DND-41 (cell line): ENCODE measurements at regions not wholly inside any gene's neighbourhood (a gene's known extent, or its start where the extent isn't known, plus 50 kb on each side); places are given as distances from the start of the nearest gene placed in this dataset.

Experiments used
- ATAC-seq: fragments of 200-7000 bp; cut with Tn5 transposase; 3 replicates; pipeline ENCODE4 v1.9.1; 2021; ENCODE audit warnings: low read depth; ENCODE audit not compliant: insufficient read depth
- DNase-seq: peaks from one replicate; pipeline ENCODE4 v3.0.0-alpha.2; 2020
- H2AFZ ChIP-seq: 2 replicates; pipeline ENCODE4 v1.6.0; 2012; ENCODE audit warnings: low read depth, low read length
- H3K27ac ChIP-seq: 2 replicates; pipeline ENCODE4 v1.5.1; 2012; ENCODE audit warnings: low read length, inconsistent platforms
- H3K27me3 ChIP-seq: fragments of 200-600 bp; sonication (generic); 2 replicates; pipeline ENCODE4 v1.6.0; 2012; ENCODE audit warnings: low read length, mild to moderate bottlenecking, inconsistent platforms; ENCODE audit not compliant: insufficient read depth, poor library complexity
- H3K36me3 ChIP-seq: 2 replicates; pipeline ENCODE4 v1.5.1; 2012; ENCODE audit warnings: low read length, inconsistent platforms; ENCODE audit not compliant: insufficient read depth
- H3K4me1 ChIP-seq: 2 replicates; pipeline ENCODE4 v1.5.1; 2012; ENCODE audit warnings: mild to moderate bottlenecking, low read length; ENCODE audit not compliant: insufficient read depth
- H3K4me2 ChIP-seq: 2 replicates; pipeline ENCODE4 v1.6.0; 2012; ENCODE audit warnings: mild to moderate bottlenecking, moderate library complexity, low read length, inconsistent platforms; ENCODE audit not compliant: insufficient read depth
- H3K4me3 ChIP-seq, 2 experiments: fragments of 200-600 bp in 1 of 2; shearing (Covaris generic) in 1 of 2; 2 replicates each; pipeline ENCODE4 v1.5.1; 2012 to 2016; ENCODE audit warnings: inconsistent platforms in 2 of 2, low read length in 2 of 2, mild to moderate bottlenecking in 2 of 2, low read depth in 1 of 2, moderate library complexity in 1 of 2
- H3K79me2 ChIP-seq: 2 replicates; pipeline ENCODE4 v1.6.0; 2012; ENCODE audit warnings: low read length, inconsistent platforms; ENCODE audit not compliant: insufficient read depth
- H3K9ac ChIP-seq: 2 replicates; pipeline ENCODE4 v1.6.0; 2012; ENCODE audit warnings: low read depth, mild to moderate bottlenecking, inconsistent platforms, low read length, moderate library complexity
- H3K9me3 ChIP-seq: 2 replicates; pipeline ENCODE4 v1.5.1; 2012; ENCODE audit warnings: low read length, moderate library complexity, mild to moderate bottlenecking, inconsistent platforms; ENCODE audit not compliant: insufficient read depth, severe bottlenecking
- H4K20me1 ChIP-seq: 2 replicates; pipeline ENCODE4 v1.6.0; 2012; ENCODE audit warnings: low read length; ENCODE audit not compliant: insufficient read depth
- CTCF ChIP-seq: IDR thresholded peaks from 2 replicates; pipeline ENCODE4 v1.5.1; 2012; ENCODE audit warnings: borderline replicate concordance, low read length, moderate library complexity, mild to moderate bottlenecking; ENCODE audit not compliant: poor library complexity, severe bottlenecking; ENCODE audit errors: extremely low read depth
- EZH2 ChIP-seq: IDR thresholded peaks from 3 replicates; pipeline ENCODE4 v1.6.1; 2012; ENCODE audit warnings: borderline replicate concordance, low read depth, mild to moderate bottlenecking, moderate library complexity, low read length, inconsistent platforms; ENCODE audit not compliant: severe bottlenecking

DNA sequence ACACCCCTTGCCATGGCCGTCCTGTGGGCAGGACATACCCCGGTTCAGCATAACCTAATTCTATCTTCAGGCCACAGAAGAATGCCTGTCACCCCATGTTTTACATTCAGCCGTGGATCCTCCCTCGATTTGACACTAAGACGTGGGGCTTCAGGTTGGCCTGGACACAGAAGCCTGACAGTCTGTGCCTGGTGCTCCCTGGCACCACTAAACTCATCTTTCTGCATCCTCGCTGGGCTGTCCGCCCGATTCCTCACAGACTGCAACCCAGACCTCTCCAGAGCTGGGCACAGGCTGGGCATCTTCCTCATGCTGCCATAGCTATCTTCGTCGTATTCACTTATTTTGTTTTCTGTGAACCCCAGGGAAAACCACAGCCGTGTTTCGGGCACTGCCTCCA, 117.8 kb upstream of the IQSEC1 start:
- ATAC-seq (no peak), DNase-seq (no peak)
- H3K27ac ChIP-seq, result no peak overlapping the region
- no peak for TF ChIP-seq EZH2
- TF ChIP-seq CTCF, result no peak
- H2AFZ ChIP-seq, result no peak overlapping the region
- no peaks in the 10 kb centered on the region for H3K9me3 ChIP-seq
- H3K9ac ChIP-seq, result no peak overlapping the region
- H3K4me1 ChIP-seq, result peaks cover under 1% of the 10 kb centered on the region; the same call in 1 of the 2 replicates
- H3K79me2 ChIP-seq, result no peaks in the 10 kb centered on the region
- no peak overlapping the region for H3K4me3 ChIP-seq
- H3K4me2 ChIP-seq, result no peak overlapping the region
- no peaks in the 10 kb centered on the region for H3K36me3 ChIP-seq
- no peaks in the 10 kb centered on the region for H3K27me3 ChIP-seq
- no peaks in the 10 kb centered on the region for H4K20me1 ChIP-seq

GRCh38 chr3:13190378-13190765, 117.1 kb upstream of the IQSEC1 start:
- Histone ChIP-seq H3K4me2 (no peak overlapping the region), H3K36me3 (no peaks in the 10 kb centered on the region), H3K9ac (no peak overlapping the region), H2AFZ (no peak overlapping the region), H3K9me3 (no peaks in the 10 kb centered on the region), H3K4me1 (no peaks in the 10 kb centered on the region), H3K4me3 (no peak overlapping the region), H3K27me3 (no peaks in the 10 kb centered on the region), H4K20me1 (no peaks in the 10 kb centered on the region), H3K79me2 (no peaks in the 10 kb centered on the region), H3K27ac (no peak overlapping the region)
- ATAC-seq (no peak), DNase-seq (no peak)
- TF ChIP-seq CTCF, result no peak
- no peak for TF ChIP-seq EZH2

GRCh38 chr3:13189639-13190377, 116.6 kb upstream of the IQSEC1 start:
- Histone ChIP-seq H3K79me2 (no peaks in the 10 kb centered on the region), H3K36me3 (no peaks in the 10 kb centered on the region), H3K4me1 (no peaks in the 10 kb centered on the region), H3K27ac (no peak overlapping the region), H3K9ac (no peak overlapping the region), H3K4me3 (no peak overlapping the region), H3K4me2 (no peak overlapping the region), H2AFZ (no peak overlapping the region), H3K27me3 (no peaks in the 10 kb centered on the region), H4K20me1 (no peaks in the 10 kb centered on the region), H3K9me3 (no peaks in the 10 kb centered on the region)
- TF ChIP-seq EZH2 (no peak), CTCF (no peak)
- ATAC-seq, result 0 out of 3 replicates have a peak, but pooled peaks have one; percentile 22
- no peak for DNase-seq
